GM06990 (cell line): ENCODE measurements at regions not wholly inside any gene's neighbourhood (a gene's known extent, or its start where the extent isn't known, plus 50 kb on each side); places are given as distances from the start of the nearest gene placed in this dataset.

Experiments
- DNase-seq: peaks from one replicate; pipeline ENCODE4 v3.0.0-alpha.2; 2011; ENCODE audit not compliant: insufficient read length; ENCODE audit errors: extremely low read depth
- H3K27me3 ChIP-seq: replicated peaks from 2 replicates; pipeline ENCODE4 v1.6.0; 2011; ENCODE audit warnings: low read length; ENCODE audit not compliant: control insufficient read depth, insufficient read depth
- H3K36me3 ChIP-seq: 2 replicates; pipeline ENCODE4 v1.5.1; 2011; ENCODE audit warnings: low read length; ENCODE audit not compliant: control insufficient read depth, insufficient read depth
- H3K4me3 ChIP-seq: replicated peaks from 2 replicates; pipeline ENCODE4 v1.5.1; 2011; ENCODE audit warnings: low read depth, mild to moderate bottlenecking, control low read depth, low read length
- TF ChIP-seq, protein P1 (sequence below): IDR thresholded peaks from 2 replicates; pipeline ENCODE4 v1.5.1; 2011; ENCODE audit warnings: low read length, control low read depth, mild to moderate bottlenecking, inconsistent platforms; ENCODE audit not compliant: insufficient read depth, poor library complexity, severe bottlenecking

- no peaks in the 10 kb centered on the region for H3K36me3 ChIP-seq
- no peak overlapping the region for H3K4me3 ChIP-seq
- no peaks in the 10 kb centered on the region for H3K27me3 ChIP-seq
- TF ChIP-seq, protein P1, sequence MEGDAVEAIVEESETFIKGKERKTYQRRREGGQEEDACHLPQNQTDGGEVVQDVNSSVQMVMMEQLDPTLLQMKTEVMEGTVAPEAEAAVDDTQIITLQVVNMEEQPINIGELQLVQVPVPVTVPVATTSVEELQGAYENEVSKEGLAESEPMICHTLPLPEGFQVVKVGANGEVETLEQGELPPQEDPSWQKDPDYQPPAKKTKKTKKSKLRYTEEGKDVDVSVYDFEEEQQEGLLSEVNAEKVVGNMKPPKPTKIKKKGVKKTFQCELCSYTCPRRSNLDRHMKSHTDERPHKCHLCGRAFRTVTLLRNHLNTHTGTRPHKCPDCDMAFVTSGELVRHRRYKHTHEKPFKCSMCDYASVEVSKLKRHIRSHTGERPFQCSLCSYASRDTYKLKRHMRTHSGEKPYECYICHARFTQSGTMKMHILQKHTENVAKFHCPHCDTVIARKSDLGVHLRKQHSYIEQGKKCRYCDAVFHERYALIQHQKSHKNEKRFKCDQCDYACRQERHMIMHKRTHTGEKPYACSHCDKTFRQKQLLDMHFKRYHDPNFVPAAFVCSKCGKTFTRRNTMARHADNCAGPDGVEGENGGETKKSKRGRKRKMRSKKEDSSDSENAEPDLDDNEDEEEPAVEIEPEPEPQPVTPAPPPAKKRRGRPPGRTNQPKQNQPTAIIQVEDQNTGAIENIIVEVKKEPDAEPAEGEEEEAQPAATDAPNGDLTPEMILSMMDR: no peak
- no peak for DNase-seq
Measured at GRCh38 chr18:34126121-34126520, 98.6 kb downstream of the NOL4 start.

DNA sequence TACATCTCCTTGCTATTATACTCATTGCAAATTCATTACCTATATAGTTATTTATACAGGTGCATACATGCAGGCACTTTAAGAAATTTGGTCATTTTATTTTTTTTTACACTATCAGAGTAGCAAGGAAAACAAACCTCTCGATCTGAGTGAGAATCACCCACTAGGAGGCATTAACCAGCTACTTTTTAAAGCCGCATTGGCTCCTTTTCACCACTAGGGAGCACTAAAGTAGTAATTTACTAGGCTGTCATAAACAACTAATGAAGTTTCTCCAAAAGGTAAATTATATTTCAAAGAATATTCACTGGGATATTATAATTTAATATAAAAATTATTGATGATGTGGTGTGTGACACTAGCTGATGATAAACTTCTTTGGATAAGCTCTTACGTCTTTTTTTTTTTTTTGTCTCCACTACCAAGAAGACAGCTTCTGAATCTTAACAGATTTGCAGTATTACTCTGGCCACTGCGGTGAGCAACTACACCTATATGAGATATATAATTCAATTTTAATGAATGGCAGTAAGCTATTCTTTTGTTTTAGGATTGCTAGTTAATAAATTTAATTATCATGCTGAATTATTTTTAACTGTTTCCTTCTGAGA, 101.9 kb downstream of the NOL4 start:
- Histone ChIP-seq H3K27me3 (no peaks in the 10 kb centered on the region), H3K4me3 (no peak overlapping the region), H3K36me3 (no peaks in the 10 kb centered on the region)
- TF ChIP-seq, protein P1: peak; percentile 96
- DNase-seq: peak; percentile 28

GRCh38 chr18:34121200-34121721, 103.5 kb downstream of the NOL4 start:
- no peaks in the 10 kb centered on the region for H3K36me3 ChIP-seq
- no peaks in the 10 kb centered on the region for H3K27me3 ChIP-seq
- H3K4me3 ChIP-seq: no peak overlapping the region
- TF ChIP-seq, protein P1: no peak
- no peak for DNase-seq

GRCh38 chr18:34120294-34120693, 104.4 kb downstream of the NOL4 start:
- Histone ChIP-seq H3K27me3 (no peaks in the 10 kb centered on the region), H3K4me3 (no peak overlapping the region), H3K36me3 (no peaks in the 10 kb centered on the region)
- TF ChIP-seq, protein P1: no peak
- DNase-seq: no peak

- Histone ChIP-seq H3K4me3 (no peak overlapping the region), H3K36me3 (no peaks in the 10 kb centered on the region), H3K27me3 (no peaks in the 10 kb centered on the region)
- TF ChIP-seq, protein P1: no peak
- no peak for DNase-seq
Measured at GRCh38 chr18:34117319-34117718, 107.4 kb downstream of the NOL4 start.
